K562 (cell line): ENCODE measurements at regions not wholly inside any gene's neighbourhood (a gene's known extent, or its start where the extent isn't known, plus 50 kb on each side); places are given as distances from the start of the nearest gene placed in this dataset.

Source experiments
- ARID4B ChIP-seq: sonication (generic); formaldehyde crosslinking; IDR thresholded peaks from 2 replicates; pipeline ENCODE4 v1.8.0; 2022; ENCODE audit warnings: mild to moderate bottlenecking, missing genetic modification reagents
- CBX3 ChIP-seq, 2 experiments: IDR thresholded peaks; 1 replicate in 1 of 2; 2 replicates in 1 of 2; pipeline ENCODE4 v1.6.1; 2012; ENCODE audit warnings: inconsistent platforms in 2 of 2, low read length in 2 of 2, borderline replicate concordance in 1 of 2, control low read depth in 1 of 2
- CTCF ChIP-seq, 3 experiments: IDR thresholded peaks in 2 of 3; conservative IDR thresholded peaks in 1 of 3; 2 replicates each; pipeline ENCODE4 v1.5.1; 2011 to 2012; ENCODE audit warnings: low read length in 3 of 3, mild to moderate bottlenecking in 3 of 3, control low read depth in 2 of 3, improper control_type of control experiment in 1 of 3, inconsistent platforms in 1 of 3, low read depth in 1 of 3, mixed read lengths in 1 of 3, moderate library complexity in 1 of 3; ENCODE audit not compliant: insufficient read depth in 2 of 3
- E4F1 ChIP-seq: fragments of 250-450 bp; sonication (Bioruptor Pico); IDR thresholded peaks from 2 replicates; pipeline ENCODE4 v1.5.0; 2021; ENCODE audit warnings: mild to moderate bottlenecking, borderline replicate concordance
- HDAC2 ChIP-seq: fragments of 450-650 bp; IDR thresholded peaks from 2 replicates; pipeline ENCODE4 v1.6.1; 2016; ENCODE audit warnings: mild to moderate bottlenecking
- MLX ChIP-seq, 2 experiments: fragments of 450-650 bp in 1 of 2; sonication (generic) in 1 of 2; formaldehyde crosslinking; conservative IDR thresholded peaks; 2 replicates each; pipeline versions ENCODE4 v1.4.0 to v1.8.1; 2020 to 2022; ENCODE audit warnings: mild to moderate bottlenecking in 1 of 2, missing genetic modification reagents in 1 of 2
- SMAD1 ChIP-seq: fragments of 150-350 bp; IDR thresholded peaks from 2 replicates; pipeline ENCODE4 v1.6.1; 2014; ENCODE audit warnings: low read length, low read depth; ENCODE audit not compliant: partially characterized antibody
- SRSF1 ChIP-seq: fragments of 200-400 bp; formaldehyde crosslinking; IDR thresholded peaks from 2 replicates; pipeline ENCODE4 v1.6.1; 2017; ENCODE audit warnings: mild to moderate bottlenecking, low read depth, low read length, moderate library complexity
- STAT6 ChIP-seq: sonication (generic); formaldehyde crosslinking; IDR thresholded peaks from 2 replicates; pipeline ENCODE4 v1.8.1; 2023; ENCODE audit warnings: mild to moderate bottlenecking, missing genetic modification reagents
- TAF1 ChIP-seq: IDR thresholded peaks from 2 replicates; pipeline ENCODE4 v1.6.1; 2011; ENCODE audit warnings: mild to moderate bottlenecking, low read length, moderate library complexity; ENCODE audit not compliant: insufficient read depth, control insufficient read depth, severe bottlenecking; ENCODE audit errors: extremely low read depth
- TAL1 ChIP-seq: fragments of 450-650 bp; IDR thresholded peaks from 2 replicates; pipeline ENCODE4 v1.6.1; 2016; ENCODE audit warnings: mild to moderate bottlenecking
- ZNF512 ChIP-seq: IDR thresholded peaks from 2 replicates; pipeline ENCODE4 v1.6.1; 2016; ENCODE audit warnings: missing genetic modification characterization, missing compliant biosample characterization
- ZNF75A ChIP-seq: fragments of 450-650 bp; formaldehyde crosslinking; IDR thresholded peaks from 2 replicates; pipeline ENCODE4 v1.4.0; 2020; ENCODE audit warnings: mild to moderate bottlenecking

GRCh38 chr17:71387456-71387855 lies 733.4 kb upstream of the SOX9 start:
- no peak for TF ChIP-seq CBX3 (IDR thresholded peaks at IDR 0.05; ENCODE audit: borderline replicate concordance in 1 of 2, low read length in 2 of 2)
- TF ChIP-seq MLX (CRISPR knock-in tag; conservative IDR thresholded peaks at IDR 0.05), result no peak
- TF ChIP-seq HDAC2, result no peak
- TF ChIP-seq E4F1 (CRISPR knock-in tag), result no peak
- no peak for TF ChIP-seq CTCF (IDR thresholded peaks at IDR 0.05 in 2 of 3, conservative IDR thresholded peaks at IDR 0.05 in 1 of 3; ENCODE audit: insufficient read depth in 2 of 3, low read depth in 1 of 3, low read length in 3 of 3)
- no peak for TF ChIP-seq SMAD1
- no peak for TF ChIP-seq STAT6 (CRISPR knock-in tag)
- TF ChIP-seq TAF1, result no peak
- TF ChIP-seq ZNF512, result no peak
- TF ChIP-seq ZNF75A, result no peak
- no peak for TF ChIP-seq ARID4B (CRISPR knock-in tag)
- no peak for TF ChIP-seq SRSF1
- no peak for TF ChIP-seq TAL1
